ENCODE measurements at regions not wholly inside any gene's neighbourhood (a gene's known extent, or its start where the extent isn't known, plus 50 kb on each side); places are given as distances from the start of the nearest gene placed in this dataset.

DNA sequence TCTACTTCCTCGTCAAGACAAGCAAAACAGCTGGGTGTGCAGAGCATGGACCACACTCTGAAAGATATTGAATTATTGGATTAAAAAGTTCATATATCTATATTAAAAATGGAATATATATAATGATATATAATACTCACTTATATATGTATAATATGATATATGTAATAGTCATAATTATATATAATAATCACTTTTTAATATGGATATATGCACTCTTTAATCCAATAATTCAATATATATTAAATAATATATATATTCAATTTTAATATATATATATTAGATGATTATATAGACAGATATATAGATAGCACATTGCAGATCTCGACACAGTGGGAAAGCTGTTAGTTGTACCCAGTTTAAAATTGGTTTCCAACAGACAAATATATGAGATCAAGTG lies 182.1 kb upstream of the CARD18 start (continued):
- no peak for TF ChIP-seq RERE (CRISPR knock-in tag; IDR thresholded peaks at IDR 0.05; ENCODE audit: borderline replicate concordance)
- no peak for TF ChIP-seq ZNF583 (CRISPR knock-in tag; IDR thresholded peaks at IDR 0.05)
- TF ChIP-seq ZNF165 (CRISPR knock-in tag; IDR thresholded peaks at IDR 0.05; ENCODE audit: borderline replicate concordance): no peak
- TF ChIP-seq PPARD (CRISPR knock-in tag; IDR thresholded peaks at IDR 0.05): no peak
- TF ChIP-seq ZFX (CRISPR knock-in tag; IDR thresholded peaks at IDR 0.05): no peak

DNA sequence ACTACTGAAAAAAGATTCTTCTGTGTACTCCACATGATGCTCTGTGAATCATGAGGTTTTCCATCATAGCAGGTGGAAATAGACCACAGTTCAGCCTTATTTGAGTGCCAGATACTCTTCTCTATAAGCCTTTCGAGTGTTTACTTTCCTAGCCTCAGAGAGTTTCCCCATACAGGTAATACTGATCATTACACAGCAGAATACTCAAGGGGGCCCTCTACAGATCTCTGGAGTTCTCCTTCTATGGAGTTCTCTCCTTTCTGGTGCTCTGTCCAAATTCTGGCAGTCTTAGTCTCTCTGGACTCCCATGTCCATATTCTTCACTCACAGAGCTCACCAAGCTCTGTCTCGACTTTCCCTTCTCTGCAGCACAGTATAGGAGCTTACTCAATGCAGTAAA lies 175.7 kb upstream of the CARD18 start:
- no peak overlapping the region for H3K27ac ChIP-seq (ENCODE audit: extremely low read depth, low read depth, low read length)
- H3K9me3 ChIP-seq (replicated peaks; ENCODE audit: control insufficient read depth, insufficient read depth, low read depth, low read length): no peaks in the 10 kb centered on the region
- H2AFZ ChIP-seq (ENCODE audit: low read depth, low read length): no peak overlapping the region
- no peaks in the 10 kb centered on the region for H3K79me2 ChIP-seq (ENCODE audit: control insufficient read depth, insufficient read depth, low read length)
- H3K9ac ChIP-seq (ENCODE audit: insufficient read depth in 1 of 2, low read depth in 2 of 2, low read length in 2 of 2): no peak overlapping the region
- H3K9me1 ChIP-seq (ENCODE audit: control insufficient read depth, insufficient read depth, low read length): no peaks in the 10 kb centered on the region
- FAIRE-seq (no peak), ATAC-seq (no peak), DNase-seq (ENCODE audit: extremely low read depth in 1 of 4, low spot score in 3 of 4) (no peak)
- BruUV-seq (replicated peaks): no TSS peak
- TF ChIP-seq NR2F6 (CRISPR knock-in tag; IDR thresholded peaks at IDR 0.05) (no peak), ARID1B (IDR thresholded peaks at IDR 0.05) (no peak), SMAD4 (CRISPR knock-in tag; conservative IDR thresholded peaks at IDR 0.05) (no peak), KAT2B (IDR thresholded peaks at IDR 0.05; ENCODE audit: low read depth, low read length) (no peak), HNRNPUL1 (IDR thresholded peaks at IDR 0.05; ENCODE audit: low read length) (no peak), PHB (CRISPR knock-in tag; IDR thresholded peaks at IDR 0.05) (no peak), SETDB1 (IDR thresholded peaks at IDR 0.05; ENCODE audit: low read length) (no peak), MAFK (IDR thresholded peaks at IDR 0.05; ENCODE audit: low read length) (no peak), TEAD4 (IDR thresholded peaks at IDR 0.05; ENCODE audit: low read length) (no peak), TEAD4 (CRISPR knock-in tag; IDR thresholded peaks at IDR 0.05; ENCODE audit: borderline replicate concordance) (no peak)
- no peak overlapping the region for H3K4me2 ChIP-seq (ENCODE audit: insufficient read depth, low read length)
- ChIA-PET POLR2A (interaction anchor here (0.6 kb wide), 1 partner anchor 25 kb away, joined by 3 read pairs; no protein-coding TSS in a partner anchor), CTCF (ENCODE audit: low intra/inter-chr PET ratio) (no interaction called here)
- WGBS (ENCODE audit: insufficient coverage, low coverage, missing lambda C conversion rate): 40% methylated on average over 2 of the region's 2 CpGs
- no peaks in the 10 kb centered on the region for H3K27me3 ChIP-seq (ENCODE audit: control insufficient read depth in 2 of 2, insufficient read depth in 2 of 2, low read length in 2 of 2)
- in situ Hi-C loops (cut with MboI): no loop called here
- no peaks in the 10 kb centered on the region for H3K4me1 ChIP-seq (replicated peaks in 1 of 2; ENCODE audit: control insufficient read depth in 2 of 2, insufficient read depth in 2 of 2, low read length in 2 of 2)
- no peaks in the 10 kb centered on the region for H3K36me3 ChIP-seq (ENCODE audit: control insufficient read depth, insufficient read depth, low read length)
- H3K4me3 ChIP-seq: no peak overlapping the region
- no peaks in the 10 kb centered on the region for H4K20me1 ChIP-seq (replicated peaks; ENCODE audit: control insufficient read depth, insufficient read depth, low read length)
- intact Hi-C loops (cut with micrococcal nuclease): no loop called here
